ENCODE measurements at regions not wholly inside any gene's neighbourhood (a gene's known extent, or its start where the extent isn't known, plus 50 kb on each side); places are given as distances from the start of the nearest gene placed in this dataset.

DNA sequence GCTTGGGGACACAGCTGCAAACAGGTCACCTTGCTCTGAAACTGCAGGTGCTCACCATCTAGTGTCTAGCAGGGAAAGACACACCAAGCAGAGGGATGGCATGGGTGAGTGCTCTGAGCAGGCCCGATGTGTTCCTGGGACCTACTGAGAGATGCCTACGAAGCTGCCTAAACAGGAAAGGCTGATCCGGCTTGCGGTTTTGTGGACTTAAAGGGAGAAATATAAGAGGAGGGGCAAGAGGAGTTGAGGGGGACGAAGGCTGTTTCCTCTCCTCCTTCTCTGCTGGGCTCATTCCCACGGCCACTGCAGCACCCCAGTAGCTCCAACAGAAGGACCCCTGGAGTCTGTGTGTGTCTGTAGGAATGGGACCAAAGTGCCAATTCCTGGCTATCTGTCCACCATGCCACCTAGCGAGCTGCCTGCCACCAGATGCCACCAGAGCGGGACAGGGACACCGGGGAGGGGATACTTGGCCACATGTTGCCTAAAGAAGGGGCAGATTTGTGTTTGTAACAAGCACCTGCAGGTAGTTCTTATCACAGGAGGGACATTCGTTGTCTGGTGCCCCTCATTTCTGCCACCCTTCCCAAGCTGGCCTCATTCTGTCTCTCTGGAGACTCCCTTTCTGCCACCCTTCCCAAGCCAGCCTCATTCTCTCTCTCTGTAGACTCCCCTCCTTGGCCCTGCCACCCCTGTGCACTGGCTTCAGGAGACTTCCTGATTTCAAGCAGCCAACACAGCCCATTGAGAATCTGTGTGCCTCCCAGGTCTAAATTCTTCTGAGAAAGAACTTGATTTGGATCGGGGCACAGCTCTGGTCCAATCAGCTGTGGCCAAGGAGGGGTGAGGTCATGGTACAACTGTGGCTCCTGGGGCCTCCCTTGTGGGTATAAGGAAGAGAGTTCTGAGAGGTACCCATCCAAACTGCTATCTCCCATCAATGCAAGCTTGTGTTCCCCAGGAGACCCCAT, 221.8 kb downstream of the ANKRD60 start:
- TF ChIP-seq, protein P1, sequence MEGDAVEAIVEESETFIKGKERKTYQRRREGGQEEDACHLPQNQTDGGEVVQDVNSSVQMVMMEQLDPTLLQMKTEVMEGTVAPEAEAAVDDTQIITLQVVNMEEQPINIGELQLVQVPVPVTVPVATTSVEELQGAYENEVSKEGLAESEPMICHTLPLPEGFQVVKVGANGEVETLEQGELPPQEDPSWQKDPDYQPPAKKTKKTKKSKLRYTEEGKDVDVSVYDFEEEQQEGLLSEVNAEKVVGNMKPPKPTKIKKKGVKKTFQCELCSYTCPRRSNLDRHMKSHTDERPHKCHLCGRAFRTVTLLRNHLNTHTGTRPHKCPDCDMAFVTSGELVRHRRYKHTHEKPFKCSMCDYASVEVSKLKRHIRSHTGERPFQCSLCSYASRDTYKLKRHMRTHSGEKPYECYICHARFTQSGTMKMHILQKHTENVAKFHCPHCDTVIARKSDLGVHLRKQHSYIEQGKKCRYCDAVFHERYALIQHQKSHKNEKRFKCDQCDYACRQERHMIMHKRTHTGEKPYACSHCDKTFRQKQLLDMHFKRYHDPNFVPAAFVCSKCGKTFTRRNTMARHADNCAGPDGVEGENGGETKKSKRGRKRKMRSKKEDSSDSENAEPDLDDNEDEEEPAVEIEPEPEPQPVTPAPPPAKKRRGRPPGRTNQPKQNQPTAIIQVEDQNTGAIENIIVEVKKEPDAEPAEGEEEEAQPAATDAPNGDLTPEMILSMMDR (IDR thresholded peaks at IDR 0.05; ENCODE audit: insufficient read depth, missing control alignments), result no peak
- no peak for FAIRE-seq
- DNase-seq (ENCODE audit: insufficient read length, low spot score), result no peak

DNA sequence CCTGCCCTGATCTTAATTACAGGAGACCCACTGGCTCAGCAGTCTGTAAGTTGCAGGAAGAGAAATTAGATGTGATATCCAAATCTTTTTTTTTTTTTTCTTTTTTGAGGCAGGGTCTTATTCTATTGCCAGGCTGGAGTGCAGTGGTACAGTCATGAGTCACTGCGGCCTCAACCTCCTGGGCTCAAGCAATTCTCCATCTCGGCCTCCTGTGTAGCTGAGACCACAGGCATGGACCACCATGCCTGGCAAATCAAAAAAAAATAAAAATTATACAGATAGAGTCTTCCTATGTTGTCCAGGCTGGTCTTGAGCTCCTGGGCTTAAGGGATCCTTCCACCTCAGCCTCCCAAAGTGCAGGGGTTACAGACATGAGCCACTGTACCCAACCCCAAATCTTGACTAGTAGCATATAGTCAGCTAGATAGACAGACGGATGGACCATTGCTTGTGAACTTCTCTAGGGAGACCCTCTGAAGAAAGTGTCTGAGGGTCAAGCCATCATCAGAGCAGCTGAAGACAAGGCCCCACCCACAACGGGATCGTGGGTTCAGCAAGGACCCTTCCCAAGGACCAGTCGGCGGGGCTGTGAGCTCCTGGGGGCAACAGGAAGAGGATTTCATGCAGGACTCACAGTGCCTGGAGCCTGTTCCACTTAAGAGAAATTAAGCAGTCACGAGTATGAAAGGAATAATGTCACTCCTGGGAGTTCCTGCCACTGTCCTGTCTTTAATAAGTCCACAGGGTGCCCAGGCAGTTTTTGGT, 222.7 kb downstream of the ANKRD60 start:
- FAIRE-seq, result no peak
- TF ChIP-seq, protein P1 (IDR thresholded peaks at IDR 0.05; ENCODE audit: insufficient read depth, missing control alignments), result no peak
- no peak for DNase-seq (ENCODE audit: insufficient read length, low spot score)

DNA sequence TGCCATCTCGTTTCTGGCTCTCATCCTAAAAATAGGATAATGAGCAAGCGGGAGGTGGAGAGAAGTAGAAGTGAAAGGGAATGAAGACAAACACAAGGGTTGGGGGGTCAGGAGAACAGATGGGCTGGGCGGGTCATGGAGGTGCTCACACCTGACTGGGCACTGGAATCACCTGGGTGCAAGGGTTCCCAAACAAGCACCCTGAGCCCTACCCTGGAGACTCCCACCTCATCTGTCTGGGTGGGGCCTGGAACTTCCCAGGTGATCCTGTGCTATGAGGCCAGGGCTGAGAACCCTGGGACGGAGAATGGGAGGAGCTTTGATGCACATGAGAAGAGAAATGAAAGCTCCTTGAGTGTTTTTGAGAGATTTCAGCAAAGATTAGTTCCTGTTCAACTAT, 223.6 kb downstream of the ANKRD60 start:
- no peak for FAIRE-seq
- no peak for DNase-seq (ENCODE audit: insufficient read length, low spot score)
- TF ChIP-seq, protein P1 (IDR thresholded peaks at IDR 0.05; ENCODE audit: insufficient read depth, missing control alignments), result no peak

DNA sequence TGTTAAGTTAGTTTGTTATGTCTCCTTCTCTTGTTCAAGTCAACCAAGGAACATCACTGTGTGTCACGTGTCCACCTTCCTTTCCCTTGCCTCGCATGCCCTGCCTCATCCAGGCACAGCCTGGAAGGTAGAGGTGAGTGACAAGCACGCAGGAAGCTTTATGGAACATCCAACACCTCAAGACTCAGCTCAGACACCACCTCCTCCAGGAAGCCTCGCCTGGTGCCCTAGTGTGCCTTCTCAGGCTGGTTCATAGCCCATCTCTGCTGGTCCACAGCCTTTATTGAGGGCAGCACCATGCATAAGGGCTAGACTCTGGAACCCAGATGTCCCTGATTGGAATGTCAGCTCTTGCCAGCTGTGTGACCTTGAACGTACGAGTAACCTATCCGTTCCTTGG, 224.3 kb downstream of the ANKRD60 start:
- FAIRE-seq (no peak), DNase-seq (ENCODE audit: insufficient read length, low spot score) (no peak)
- TF ChIP-seq, protein P1 (IDR thresholded peaks at IDR 0.05; ENCODE audit: insufficient read depth, missing control alignments), result no peak

DNA sequence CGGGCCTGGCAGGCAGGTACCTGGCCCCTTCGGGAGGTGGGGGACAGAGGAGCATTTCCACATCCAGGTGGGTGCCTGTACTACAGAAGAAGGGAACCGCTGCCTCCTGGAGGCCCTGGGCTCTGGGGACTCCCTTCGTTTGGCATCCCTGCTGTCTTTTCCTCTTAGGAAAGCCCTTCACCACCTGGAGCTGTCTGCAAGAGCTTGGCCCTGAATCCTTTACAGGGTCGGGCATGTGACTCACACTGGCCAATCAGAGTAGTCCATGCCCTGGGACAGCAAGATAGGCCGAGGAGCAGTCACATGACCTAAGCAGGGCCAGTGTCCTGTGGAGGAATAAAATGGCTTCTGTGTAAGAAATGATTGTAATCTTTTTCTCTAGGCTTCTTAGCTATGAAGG, 224.9 kb downstream of the ANKRD60 start:
- FAIRE-seq, result no peak

DNA sequence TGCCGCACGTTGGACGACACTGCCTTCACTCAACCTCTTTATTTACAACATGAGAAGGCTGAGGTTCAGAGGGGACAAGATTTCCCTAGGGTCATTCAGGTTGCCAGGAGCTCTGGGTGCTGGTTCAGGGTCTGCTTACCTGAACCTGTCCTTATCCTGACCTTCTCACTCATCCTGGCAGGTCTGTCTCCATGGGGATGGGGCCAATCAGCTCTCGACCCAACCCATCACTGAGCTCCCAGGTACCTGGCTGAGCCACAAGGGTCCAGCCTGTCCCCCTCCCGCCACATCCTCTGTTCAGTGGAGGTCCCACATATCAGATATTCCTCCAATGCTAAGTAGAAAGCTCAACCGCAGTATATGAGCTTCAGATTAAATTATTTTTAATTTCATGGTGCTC, 225.6 kb downstream of the ANKRD60 start:
- FAIRE-seq (no peak), DNase-seq (ENCODE audit: insufficient read length, low spot score) (no peak)
- TF ChIP-seq, protein P1 (IDR thresholded peaks at IDR 0.05; ENCODE audit: insufficient read depth, missing control alignments), result no peak

More for the DNA sequence above, 224.9 kb downstream of the ANKRD60 start:
- DNase-seq (ENCODE audit: insufficient read length, low spot score), result no peak
- TF ChIP-seq, protein P1 (IDR thresholded peaks at IDR 0.05; ENCODE audit: insufficient read depth, missing control alignments), result no peak
